Stimulated activated naive CD4-positive, alpha-beta T cell (primary cell): ENCODE measurements at regions not wholly inside any gene's neighbourhood (a gene's known extent, or its start where the extent isn't known, plus 50 kb on each side); places are given as distances from the start of the nearest gene placed in this dataset.

Source experiments
- DNase-seq, 6 experiments: peaks; one replicate each; lab custom pipeline; 2025; lab: John Stamatoyannopoulos, UW

- no peak for DNase-seq
Observed at GRCh38 chr3:124443446-124443845, 286.8 kb upstream of the UMPS start.

- DNase-seq: no peak
Observed at GRCh38 chr3:124444075-124444474, 286.2 kb upstream of the UMPS start.

- DNase-seq: no peak
Observed at GRCh38 chr3:124444896-124445295, 285.4 kb upstream of the UMPS start.

- no peak for DNase-seq
Observed at GRCh38 chr3:124447845-124448244, 282.4 kb upstream of the UMPS start.

GRCh38 chr3:124448954-124449353 lies 281.3 kb upstream of the UMPS start:
- DNase-seq: no peak

GRCh38 chr3:124450366-124450765 lies 279.9 kb upstream of the UMPS start:
- no peak for DNase-seq

- no peak for DNase-seq
Observed at GRCh38 chr3:124451630-124452317, 278.5 kb upstream of the UMPS start.

- no peak for DNase-seq
Observed at GRCh38 chr3:124453189-124453588, 277.1 kb upstream of the UMPS start.

GRCh38 chr3:124455891-124456290 lies 274.4 kb upstream of the UMPS start:
- DNase-seq: no peak

GRCh38 chr3:124456506-124456905 lies 273.7 kb upstream of the UMPS start:
- DNase-seq: no peak

GRCh38 chr3:124459678-124460077 lies 270.6 kb upstream of the UMPS start:
- DNase-seq: no peak

- DNase-seq: no peak
Observed at GRCh38 chr3:124461126-124461525, 269.1 kb upstream of the UMPS start.

GRCh38 chr3:124461838-124462632 lies 268.2 kb upstream of the UMPS start:
- DNase-seq: no peak

GRCh38 chr3:124463234-124463633 lies 267.0 kb upstream of the UMPS start:
- DNase-seq: no peak

GRCh38 chr3:124467980-124468902 lies 262.0 kb upstream of the UMPS start:
- DNase-seq: no peak

- no peak for DNase-seq
Observed at GRCh38 chr3:124469555-124469954, 260.7 kb upstream of the UMPS start.

GRCh38 chr3:124478830-124479229 lies 251.4 kb upstream of the UMPS start:
- no peak for DNase-seq

- no peak for DNase-seq
Observed at GRCh38 chr3:124483915-124484470, 246.3 kb upstream of the UMPS start.

GRCh38 chr3:124486324-124486723 lies 243.9 kb upstream of the UMPS start:
- DNase-seq: no peak

GRCh38 chr3:124489506-124489905 lies 240.7 kb upstream of the UMPS start:
- no peak for DNase-seq

GRCh38 chr3:124491098-124491497 lies 239.2 kb upstream of the UMPS start:
- DNase-seq: no peak

GRCh38 chr3:124491875-124492274 lies 238.4 kb upstream of the UMPS start:
- no peak for DNase-seq
